ENCODE measurements at regions not wholly inside any gene's neighbourhood (a gene's known extent, or its start where the extent isn't known, plus 50 kb on each side); places are given as distances from the start of the nearest gene placed in this dataset.
A peak's percentile ranks its signal among the peaks of the same experiment; 100 is the strongest.
"Not testable (repeated sequence)": the region's sequence is repeated elsewhere in the genome, so short reads cannot be mapped to it uniquely, and the experiment has no call there.

DNA sequence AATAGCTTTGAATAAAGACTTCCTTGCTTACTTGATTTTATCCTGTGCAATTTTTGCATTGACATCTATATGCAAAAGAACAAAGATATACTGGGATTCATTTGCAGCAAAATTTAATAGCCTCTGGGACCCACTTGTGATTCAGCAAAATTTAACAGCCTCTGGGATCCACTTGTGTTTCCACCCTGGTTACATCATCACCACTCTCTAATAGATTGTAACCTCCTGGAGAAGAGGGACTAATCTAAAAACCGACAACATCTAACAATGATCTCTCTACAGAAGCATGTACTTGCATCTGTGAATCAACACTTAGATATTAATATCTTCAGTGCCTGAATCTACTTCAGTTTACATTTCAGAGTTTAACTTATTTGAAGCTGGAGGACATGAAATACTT lies 202.0 kb upstream of the CPHXL start:
- no peak for DNase-seq

DNA sequence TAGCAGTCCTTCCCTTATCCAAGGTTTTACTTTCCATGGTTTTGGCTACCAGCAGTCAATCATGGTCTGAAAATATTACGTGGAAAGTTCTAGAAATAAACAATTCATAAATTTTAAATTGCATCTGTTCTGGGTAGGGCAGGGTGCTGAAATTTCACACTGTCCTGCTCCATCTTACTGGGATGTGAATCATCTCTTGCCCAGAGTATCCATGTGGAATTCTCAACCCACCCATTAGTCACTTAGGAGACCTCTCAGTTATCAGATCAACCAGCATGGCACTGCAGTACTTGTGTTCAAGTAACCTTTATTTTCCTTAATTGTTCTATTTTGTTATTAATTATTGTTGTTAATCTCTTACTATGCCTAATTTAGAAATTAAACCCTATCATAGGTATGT lies 202.8 kb upstream of the CPHXL start:
- no peak for DNase-seq

GRCh38 chr16:75931043-75931442 lies 204.8 kb upstream of the CPHXL start:
- DNase-seq: no peak

DNA sequence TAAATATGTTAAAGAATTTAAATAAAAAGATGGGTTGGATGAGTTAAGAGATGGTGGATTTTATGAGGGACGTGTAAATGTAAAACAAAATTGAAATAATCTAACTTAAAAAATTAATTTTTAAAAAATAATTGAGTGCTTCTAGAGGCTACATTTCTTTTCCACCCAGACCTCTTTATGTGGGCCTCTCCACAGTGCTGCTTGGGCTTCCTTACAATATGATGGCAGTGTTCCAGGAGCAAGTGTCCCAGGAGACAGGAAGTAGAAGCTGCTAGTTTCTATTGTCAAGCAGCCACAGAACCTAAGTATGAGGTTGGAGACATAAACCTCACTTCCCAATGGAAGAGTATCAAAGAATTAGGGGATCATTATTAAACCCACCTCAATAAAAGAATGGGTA lies 205.7 kb upstream of the CPHXL start:
- no peak for DNase-seq

- DNase-seq: no peak
Measured at GRCh38 chr16:75938818-75939217, 212.5 kb upstream of the CPHXL start.

- DNase-seq: no peak
Measured at GRCh38 chr16:75942351-75942750, 216.1 kb upstream of the CPHXL start.

DNA sequence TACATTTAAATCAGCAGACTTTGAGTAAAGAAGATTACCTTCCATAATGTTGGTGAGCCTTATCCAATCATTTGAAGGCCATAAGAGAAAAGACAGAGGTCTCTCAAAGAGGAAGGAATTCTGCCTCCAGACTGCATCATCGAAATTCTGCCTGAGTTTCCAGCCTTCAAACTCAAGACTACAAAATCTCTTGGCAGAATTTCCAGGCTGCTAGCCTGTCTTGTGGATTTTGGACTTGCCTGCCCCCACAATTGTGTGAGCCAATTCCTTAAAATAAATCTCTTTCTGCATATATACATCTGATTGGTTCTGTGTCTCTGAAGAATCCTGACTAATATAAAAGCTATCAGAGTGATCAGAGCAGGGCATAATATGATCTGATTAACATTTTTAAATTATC lies 216.6 kb upstream of the CPHXL start:
- no peak for DNase-seq

DNA sequence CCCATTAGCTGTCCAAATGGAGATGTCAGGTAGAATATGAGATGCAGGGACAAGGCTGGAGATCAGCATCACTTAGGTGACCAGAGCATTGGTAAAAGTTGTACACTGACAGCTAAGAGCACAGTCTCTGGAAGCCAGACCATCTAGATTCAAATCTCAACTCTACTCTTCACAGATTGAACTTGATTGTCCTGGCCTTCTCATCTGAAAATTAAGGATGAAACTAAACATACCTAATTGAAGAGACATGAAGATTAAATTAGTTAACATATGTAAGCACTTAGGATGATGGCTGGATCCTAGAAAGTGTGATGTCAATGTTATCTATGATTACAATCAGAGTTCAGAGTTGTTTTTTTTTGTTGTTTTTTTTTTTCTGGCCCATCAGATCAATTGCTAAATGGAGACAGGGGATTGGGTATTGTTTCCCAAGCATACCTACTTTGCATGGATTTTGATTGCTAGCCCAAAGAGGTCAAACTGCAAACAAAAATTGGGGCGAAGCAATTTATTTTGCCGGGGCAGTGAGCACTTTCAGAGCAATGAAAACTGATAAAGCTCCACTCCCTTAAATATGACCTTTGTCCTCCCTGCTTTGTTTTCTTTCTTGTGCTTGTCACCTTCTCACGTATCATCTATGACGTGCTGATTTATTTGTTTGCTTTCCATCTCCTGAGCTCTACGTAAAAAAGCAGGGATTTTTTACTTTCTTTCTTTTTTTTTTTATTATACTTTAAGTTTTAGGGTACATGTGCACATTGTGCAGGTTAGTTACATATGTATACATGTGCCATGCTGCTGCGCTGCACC lies 217.6 kb upstream of the CPHXL start:
- DNase-seq: no peak

DNA sequence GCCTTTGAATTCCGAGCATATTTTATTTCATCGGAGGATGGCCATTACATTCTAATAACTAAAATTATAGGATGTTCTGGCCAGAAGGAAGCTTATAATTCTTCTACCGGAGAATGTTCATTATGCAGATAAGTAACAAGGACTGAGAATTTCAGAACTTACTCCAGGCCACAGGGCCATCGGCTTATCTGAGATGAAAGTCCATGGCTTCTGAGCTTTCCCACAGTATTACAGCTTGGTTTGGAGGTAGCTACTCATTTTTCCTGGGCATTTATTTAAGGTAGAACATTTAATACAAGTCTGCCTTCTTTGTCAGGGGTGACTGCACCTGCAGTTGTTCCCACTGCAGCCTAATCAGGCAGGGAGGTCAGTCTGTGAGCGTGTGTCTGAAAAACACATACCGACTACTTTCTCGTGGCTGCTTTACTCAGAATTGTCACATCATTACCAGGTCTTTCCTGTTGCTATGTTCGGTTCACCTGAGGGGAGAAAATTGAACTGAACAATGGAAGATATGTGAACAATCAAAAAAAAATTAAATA lies 219.7 kb upstream of the CPHXL start:
- no peak for DNase-seq

DNA sequence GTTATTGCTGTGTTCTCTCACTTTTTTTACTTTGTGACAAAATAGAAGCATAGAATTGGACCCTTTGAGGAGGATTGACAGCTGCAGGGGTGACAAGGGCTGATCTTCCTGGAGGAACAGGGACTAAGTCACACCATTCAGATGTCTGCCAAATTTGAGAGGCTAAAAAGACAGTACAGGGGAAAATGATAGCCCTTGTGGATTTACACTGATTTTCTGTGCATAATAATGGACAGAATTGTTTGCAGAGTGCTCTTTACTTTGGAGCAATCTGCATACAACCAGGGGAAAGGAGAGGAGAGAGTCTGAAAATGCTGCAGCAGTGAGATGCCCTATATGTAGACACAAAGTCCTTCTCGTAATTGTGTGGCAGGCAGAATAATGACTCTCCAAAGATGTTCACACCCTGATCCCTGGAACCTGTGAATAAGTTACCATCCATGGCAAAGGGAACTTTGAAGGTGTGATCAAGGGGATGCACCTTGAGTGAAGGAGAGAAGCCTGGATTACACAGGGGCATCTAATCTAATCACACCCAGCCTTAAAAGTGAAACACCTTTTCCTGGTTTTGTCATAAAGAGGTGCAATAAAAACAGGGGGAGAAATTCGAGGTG lies 221.4 kb upstream of the CPHXL start:
- DNase-seq: no peak

DNA sequence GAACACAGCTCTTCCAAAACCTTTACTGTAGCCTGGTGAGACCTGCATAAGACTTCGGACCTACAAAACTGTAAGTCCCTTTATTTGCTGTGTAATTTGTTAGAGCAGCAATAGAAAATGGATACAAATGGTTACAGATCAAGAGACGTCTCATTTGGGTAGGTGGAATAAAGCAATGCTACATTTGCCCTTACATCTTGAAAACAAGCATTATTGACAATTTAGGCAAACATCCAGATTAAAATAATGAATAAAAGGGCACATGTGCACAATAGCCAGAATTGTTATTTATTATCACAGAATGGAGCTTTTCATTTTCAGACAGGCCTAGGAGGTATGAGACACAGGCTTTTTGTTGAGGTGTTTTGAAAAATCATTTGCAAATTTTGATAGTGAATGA lies 222.2 kb upstream of the CPHXL start:
- DNase-seq: no peak

DNA sequence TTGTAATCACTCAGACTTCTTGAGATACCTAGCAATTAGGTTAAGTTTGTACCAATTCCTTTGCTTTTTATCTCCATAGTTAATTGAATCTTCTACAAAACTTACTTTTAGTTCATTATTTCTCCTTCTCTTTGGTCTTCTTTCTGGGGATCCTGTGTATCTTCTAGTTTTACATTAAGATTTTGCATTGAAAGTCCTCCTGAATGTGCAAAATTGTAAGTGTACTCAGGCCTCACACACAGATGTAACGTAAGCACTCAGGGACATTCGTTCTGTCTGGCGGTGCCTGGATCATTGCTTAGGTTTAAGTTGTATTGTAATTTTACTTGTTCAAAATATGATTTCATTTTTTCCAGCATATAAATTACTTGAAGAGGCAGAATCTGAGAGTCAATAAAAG lies 222.6 kb upstream of the CPHXL start:
- DNase-seq: no peak

GRCh38 chr16:75952124-75952523 lies 225.8 kb upstream of the CPHXL start:
- no peak for DNase-seq

DNA sequence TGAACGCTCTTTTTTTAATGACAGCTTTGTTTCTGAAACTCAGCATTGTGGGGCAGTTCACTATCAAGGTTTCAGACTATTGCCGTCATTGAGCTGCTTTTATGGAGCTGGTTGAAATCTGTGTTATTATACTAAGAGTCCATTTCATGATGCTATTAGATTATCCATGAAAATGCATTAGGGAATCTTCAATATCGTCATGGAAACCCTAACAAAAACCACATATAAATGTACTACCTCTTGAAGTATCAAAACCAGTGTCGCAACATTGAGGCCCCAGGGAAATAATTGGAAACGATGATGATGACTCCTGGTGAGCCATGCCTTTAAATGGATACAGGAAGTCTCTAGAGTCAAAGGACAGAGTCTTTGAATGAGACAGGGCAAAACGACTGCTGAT lies 231.6 kb upstream of the CPHXL start:
- DNase-seq: no peak

- DNase-seq: no peak
Measured at GRCh38 chr16:75965504-75966374, 239.4 kb upstream of the CPHXL start.

GRCh38 chr16:75969120-75969519 lies 242.8 kb upstream of the CPHXL start:
- not testable (repeated sequence) for DNase-seq

- DNase-seq: no peak
Measured at GRCh38 chr16:75971334-75971733, 245.0 kb upstream of the CPHXL start.

DNA sequence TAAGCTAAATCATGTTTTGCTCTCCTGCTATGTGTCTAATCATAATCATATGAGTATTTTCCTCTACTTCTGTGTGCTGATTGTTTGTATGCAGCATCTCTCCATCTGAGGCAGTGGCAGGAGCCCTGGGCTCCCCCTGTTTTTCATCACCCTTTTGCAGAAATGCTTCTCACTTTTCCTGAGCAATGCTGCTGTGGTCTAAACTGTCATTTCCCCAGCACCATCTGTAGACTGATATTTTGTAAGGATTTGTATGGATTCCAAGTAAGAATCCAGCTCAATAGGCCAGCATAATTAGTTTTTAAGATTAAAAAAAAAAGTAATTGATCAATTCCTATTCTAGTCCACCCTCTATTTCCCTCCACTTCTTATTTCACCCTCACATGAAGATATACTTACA lies 257.0 kb upstream of the CPHXL start:
- DNase-seq: no peak

DNA sequence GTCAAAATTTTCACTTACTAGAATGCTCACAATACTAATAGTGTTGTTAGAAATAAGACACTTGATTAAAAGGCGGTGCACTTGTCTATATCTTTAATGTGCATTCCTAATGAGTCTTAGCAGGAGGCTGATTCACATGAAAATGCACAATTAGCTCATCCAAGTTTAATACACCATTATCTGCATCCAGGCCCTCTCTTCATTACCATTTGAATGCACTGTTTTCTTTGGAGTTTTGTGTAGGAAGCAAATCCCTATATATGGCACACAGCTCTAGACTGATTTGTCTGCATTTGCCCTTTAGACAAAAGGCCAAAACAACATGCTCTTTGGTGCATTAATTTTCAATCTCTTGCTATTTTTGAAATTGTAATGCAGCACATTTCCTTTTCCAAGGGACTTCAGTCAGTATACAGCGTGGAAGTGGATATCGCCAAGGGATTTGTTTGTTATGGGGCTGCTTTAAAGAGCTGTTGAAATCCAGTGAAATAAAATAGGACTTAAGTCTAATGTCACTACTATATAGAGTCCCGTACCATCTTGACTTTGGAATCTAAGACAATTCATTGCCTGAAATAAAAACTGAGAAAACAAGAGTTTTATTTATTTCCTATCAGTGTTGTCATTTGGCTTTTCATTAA lies 257.6 kb upstream of the CPHXL start:
- no peak for DNase-seq

DNA sequence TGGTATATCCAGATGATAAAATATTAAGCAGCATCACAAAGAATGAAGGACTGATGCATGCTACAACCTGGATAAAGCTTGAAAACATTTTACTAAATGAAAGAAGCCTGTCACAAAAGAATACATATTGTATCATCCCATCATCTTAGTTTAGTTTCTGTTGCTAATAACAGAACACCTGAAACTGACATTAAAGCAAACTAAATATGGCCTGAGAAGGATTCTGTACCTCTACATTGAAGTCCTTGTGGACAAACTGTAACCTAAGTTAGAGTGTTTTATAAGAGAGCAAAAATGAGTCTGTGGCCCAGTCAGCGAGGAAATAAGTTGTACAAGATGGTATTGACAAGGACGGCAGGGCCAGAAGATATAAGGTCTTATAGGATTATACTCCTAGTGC lies 261.0 kb upstream of the CPHXL start:
- no peak for DNase-seq

DNA sequence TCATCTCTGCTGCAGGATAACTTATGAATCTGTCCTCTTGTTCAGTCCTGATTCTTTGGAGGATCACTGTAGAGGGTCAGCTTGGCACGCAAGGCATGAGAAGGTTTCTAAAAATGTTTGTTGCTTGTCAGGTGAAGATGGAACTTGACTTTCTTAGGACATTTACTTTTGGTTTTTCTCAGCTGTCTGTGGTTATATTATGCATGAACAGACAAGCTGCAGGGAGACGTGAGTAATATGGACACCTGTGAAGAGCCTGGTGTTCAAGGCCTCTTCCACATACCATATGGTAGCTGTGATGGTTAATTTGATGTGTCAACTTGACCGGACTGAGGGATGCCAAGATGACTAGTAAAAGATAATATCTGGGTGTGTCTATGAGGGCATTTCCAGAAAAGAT lies 270.2 kb upstream of the CPHXL start:
- DNase-seq: peak; percentile 1

GRCh38 chr16:75997606-75998005 lies 271.3 kb upstream of the CPHXL start:
- DNase-seq: no peak

- DNase-seq: no peak
Measured at GRCh38 chr16:76007645-76008044, 269.6 kb upstream of the CNTNAP4 start.

Measured in NCI-H69 (cell line).